Skeletal muscle tissue (tissue), 3 donors: ENCODE measurements at regions not wholly inside any gene's neighbourhood (a gene's known extent, or its start where the extent isn't known, plus 50 kb on each side); places are given as distances from the start of the nearest gene placed in this dataset.

Source experiments
- H3K27ac ChIP-seq: one replicate; pipeline ENCODE4 v1.7.0; 2013; ENCODE audit warnings: mild to moderate bottlenecking, low read depth, low read length, inconsistent platforms
- H3K27me3 ChIP-seq, 3 donors: one replicate each; pipeline ENCODE4 v1.7.0; 2013; ENCODE audit warnings: low read length in 3 of 3; ENCODE audit not compliant: control insufficient read depth in 3 of 3, insufficient read depth in 3 of 3
- H3K36me3 ChIP-seq, 3 donors: one replicate each; pipeline ENCODE4 v1.7.0; 2013; ENCODE audit warnings: low read length in 3 of 3; ENCODE audit not compliant: control insufficient read depth in 3 of 3, insufficient read depth in 3 of 3
- H3K4me1 ChIP-seq, 3 donors: one replicate each; pipeline ENCODE4 v1.7.0; 2013; ENCODE audit warnings: low read length in 3 of 3, mild to moderate bottlenecking in 3 of 3; ENCODE audit not compliant: control insufficient read depth in 3 of 3, insufficient read depth in 3 of 3
- H3K4me3 ChIP-seq, 3 donors: one replicate each; pipeline ENCODE4 v1.7.0; 2013; ENCODE audit warnings: low read length in 3 of 3
- H3K9ac ChIP-seq, 3 donors: one replicate each; pipeline ENCODE4 v1.7.0; 2013; ENCODE audit warnings: low read length in 3 of 3, mild to moderate bottlenecking in 3 of 3, moderate library complexity in 2 of 3, low read depth in 1 of 3
- H3K9me3 ChIP-seq, 3 donors: one replicate each; pipeline ENCODE4 v1.7.0; 2013; ENCODE audit warnings: low read length in 3 of 3; ENCODE audit not compliant: control insufficient read depth in 3 of 3
- donor health status: Osteomylitis.

DNA sequence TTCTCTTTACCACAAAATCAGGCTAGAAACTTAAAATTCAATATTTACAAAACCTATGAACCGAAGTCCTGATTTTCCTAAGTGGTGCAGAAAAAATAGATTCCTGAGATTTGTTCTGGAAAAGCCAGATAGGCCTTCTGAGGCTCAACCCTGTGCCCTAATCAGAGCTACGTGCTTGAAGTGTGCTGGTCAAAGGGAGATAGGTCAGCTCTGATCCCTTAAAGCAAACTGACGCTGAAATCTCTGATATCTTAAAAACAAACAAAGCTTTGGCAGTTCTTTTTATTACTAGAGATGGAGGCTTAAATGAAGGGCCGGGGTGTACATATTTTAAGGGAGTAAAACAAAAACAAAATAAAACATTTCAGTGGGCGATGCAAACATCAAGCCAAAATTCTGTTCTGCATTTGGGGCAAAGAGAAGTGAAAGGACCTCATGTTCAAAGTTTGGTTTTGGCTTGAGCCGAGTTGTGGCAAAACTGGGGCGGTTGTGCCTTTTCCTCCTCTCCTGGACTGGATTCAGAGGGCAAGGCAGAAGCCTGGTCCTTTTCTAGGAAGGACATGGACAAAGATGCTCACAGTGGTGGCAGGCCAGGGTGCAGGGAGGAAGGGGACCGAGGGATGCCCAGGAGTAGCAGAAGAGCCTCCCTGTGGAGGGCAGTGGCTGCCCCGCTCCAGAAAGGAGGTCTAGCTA lies 295.0 kb downstream of the CDCA7 start:
- H3K36me3 ChIP-seq = no peaks in the 10 kb centered on the region
- no peak overlapping the region for H3K4me3 ChIP-seq
- H3K4me1 ChIP-seq = no peaks in the 10 kb centered on the region
- H3K9me3 ChIP-seq = no peaks in the 10 kb centered on the region
- no peak overlapping the region for H3K27ac ChIP-seq
- no peak overlapping the region for H3K9ac ChIP-seq
- H3K27me3 ChIP-seq = no peaks in the 10 kb centered on the region

DNA sequence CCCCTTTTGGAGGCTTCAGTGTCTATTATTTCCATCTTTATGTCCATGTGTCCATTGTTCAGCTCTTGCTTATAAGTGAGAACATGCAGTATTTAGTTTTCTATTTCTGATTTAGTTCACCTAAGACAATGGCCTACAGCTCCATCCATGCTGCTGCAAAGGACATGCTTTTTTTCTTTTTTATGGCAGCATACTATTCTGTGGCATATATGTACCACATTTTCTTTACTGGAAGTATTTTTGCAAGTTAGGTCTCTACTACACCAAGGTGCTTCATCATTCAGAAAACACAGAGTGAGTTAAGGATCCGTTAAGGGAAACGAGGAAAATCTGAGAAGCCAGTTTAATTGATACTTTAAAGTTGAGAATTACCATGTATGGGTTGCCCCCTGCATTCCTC lies 297.2 kb downstream of the CDCA7 start:
- Histone ChIP-seq H3K9ac (no peak overlapping the region), H3K9me3 (no peaks in the 10 kb centered on the region), H3K36me3 (no peaks in the 10 kb centered on the region), H3K27ac (no peak overlapping the region), H3K27me3 (no peaks in the 10 kb centered on the region), H3K4me1 (no peaks in the 10 kb centered on the region), H3K4me3 (no peak overlapping the region)

GRCh38 chr2:173652311-173652710 lies 297.6 kb downstream of the CDCA7 start:
- Histone ChIP-seq H3K27ac (no peak overlapping the region), H3K36me3 (no peaks in the 10 kb centered on the region), H3K4me1 (no peaks in the 10 kb centered on the region), H3K27me3 (no peaks in the 10 kb centered on the region), H3K9me3 (no peaks in the 10 kb centered on the region), H3K9ac (no peak overlapping the region), H3K4me3 (no peak overlapping the region)

DNA sequence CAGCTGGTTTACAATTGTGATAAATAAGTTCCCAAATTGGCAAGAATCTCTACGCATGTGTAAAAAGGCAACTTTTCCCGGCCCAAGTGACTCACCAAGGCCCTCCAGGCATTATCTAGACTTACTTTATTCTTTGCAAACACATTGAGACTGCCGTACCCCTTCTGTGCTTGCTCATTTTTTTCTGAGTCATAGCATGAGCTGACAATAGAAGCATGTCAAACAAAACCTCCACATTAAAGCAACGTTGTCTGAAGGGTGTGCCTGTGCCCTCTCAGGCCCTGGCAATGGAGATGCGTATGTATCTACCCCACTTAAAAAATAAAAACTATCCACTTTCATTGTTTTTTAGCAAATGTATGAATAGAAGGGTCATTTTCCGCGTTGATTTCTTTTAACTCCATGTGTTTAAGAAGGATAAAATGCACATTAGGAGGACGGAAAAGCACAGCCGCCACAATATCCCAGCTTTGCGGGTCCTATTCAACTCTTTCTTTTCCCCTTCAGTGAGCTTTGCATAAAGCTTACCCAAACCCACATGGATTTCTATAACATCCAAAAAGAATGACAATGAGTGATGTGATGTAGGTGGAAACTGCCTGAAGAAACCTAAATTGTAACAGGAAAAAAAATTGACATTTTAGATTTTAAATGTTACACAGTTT lies 298.2 kb downstream of the CDCA7 start:
- Histone ChIP-seq H3K36me3 (no peaks in the 10 kb centered on the region), H3K4me1 (no peaks in the 10 kb centered on the region), H3K4me3 (no peak overlapping the region), H3K27ac (no peak overlapping the region), H3K9me3 (no peaks in the 10 kb centered on the region), H3K9ac (no peak overlapping the region), H3K27me3 (no peaks in the 10 kb centered on the region)

- H3K27me3 ChIP-seq = no peaks in the 10 kb centered on the region
- no peak overlapping the region for H3K27ac ChIP-seq
- no peak overlapping the region for H3K4me3 ChIP-seq
- no peaks in the 10 kb centered on the region for H3K36me3 ChIP-seq
- H3K4me1 ChIP-seq = no peaks in the 10 kb centered on the region
- no peak overlapping the region for H3K9ac ChIP-seq
- H3K9me3 ChIP-seq = no peaks in the 10 kb centered on the region
Measured at GRCh38 chr2:173653432-173653805, 298.7 kb downstream of the CDCA7 start.

- no peaks in the 10 kb centered on the region for H3K36me3 ChIP-seq
- no peak overlapping the region for H3K27ac ChIP-seq
- no peaks in the 10 kb centered on the region for H3K9me3 ChIP-seq
- no peaks in the 10 kb centered on the region for H3K27me3 ChIP-seq
- no peak overlapping the region for H3K4me3 ChIP-seq
- no peak overlapping the region for H3K9ac ChIP-seq
- no peaks in the 10 kb centered on the region for H3K4me1 ChIP-seq
Measured at GRCh38 chr2:173654161-173654895, 299.7 kb downstream of the CDCA7 start.

- Histone ChIP-seq H3K9ac (no peak overlapping the region), H3K4me1 (no peaks in the 10 kb centered on the region)
Measured at GRCh38 chr2:173654896-173655265, 300.2 kb downstream of the CDCA7 start.

GRCh38 chr2:173656086-173656485 lies 301.4 kb downstream of the CDCA7 start:
- Histone ChIP-seq H3K36me3 (no peaks in the 10 kb centered on the region), H3K4me3 (no peak overlapping the region), H3K27ac (no peak overlapping the region), H3K4me1 (no peaks in the 10 kb centered on the region), H3K27me3 (no peaks in the 10 kb centered on the region), H3K9me3 (no peaks in the 10 kb centered on the region), H3K9ac (no peak overlapping the region)

More at GRCh38 chr2:173654896-173655265, 300.2 kb downstream of the CDCA7 start:
- Histone ChIP-seq H3K27me3 (no peaks in the 10 kb centered on the region), H3K4me3 (no peak overlapping the region), H3K36me3 (no peaks in the 10 kb centered on the region), H3K9me3 (no peaks in the 10 kb centered on the region), H3K27ac (no peak overlapping the region)

DNA sequence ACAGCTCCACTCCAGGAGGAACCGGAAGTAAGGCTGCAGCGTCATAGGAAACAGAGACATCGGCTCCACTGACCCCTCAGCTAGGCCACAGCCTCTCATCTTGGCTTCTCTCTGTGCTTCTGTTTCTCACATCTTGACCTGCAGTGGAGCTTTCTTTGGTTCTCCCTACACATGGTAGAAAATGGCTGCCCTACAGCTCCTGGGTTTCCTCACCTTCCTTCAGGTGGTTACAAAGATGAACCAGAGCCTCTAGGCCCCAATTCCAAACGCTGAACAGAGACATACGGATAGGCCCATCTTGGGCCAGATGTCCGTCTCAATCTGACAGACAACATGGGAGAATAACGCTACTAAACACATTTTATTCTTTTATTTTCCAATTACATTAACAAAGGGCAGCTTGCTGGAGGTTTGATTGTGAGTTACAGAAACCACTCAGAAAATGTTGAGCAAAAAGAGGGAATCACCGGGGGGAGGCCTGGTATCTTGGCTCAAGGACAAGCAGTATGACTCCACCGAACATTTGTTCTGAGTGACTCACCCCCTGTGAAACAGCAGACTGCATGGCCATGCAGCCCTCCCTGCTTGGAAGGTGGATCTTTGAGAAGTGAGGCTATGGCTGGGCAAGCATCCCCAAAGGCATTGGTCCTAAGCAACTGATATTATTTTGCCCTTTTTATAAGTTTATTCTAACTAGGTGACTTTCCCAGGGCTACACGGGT lies 303.5 kb downstream of the CDCA7 start:
- Histone ChIP-seq H3K4me1 (no peaks in the 10 kb centered on the region), H3K27me3 (no peaks in the 10 kb centered on the region), H3K27ac (no peak overlapping the region), H3K4me3 (no peak overlapping the region), H3K36me3 (no peaks in the 10 kb centered on the region), H3K9me3 (no peaks in the 10 kb centered on the region), H3K9ac (no peak overlapping the region)

GRCh38 chr2:173658946-173659371 lies 304.3 kb downstream of the CDCA7 start:
- Histone ChIP-seq H3K4me1 (no peaks in the 10 kb centered on the region), H3K27me3 (no peaks in the 10 kb centered on the region), H3K36me3 (no peaks in the 10 kb centered on the region), H3K9me3 (no peaks in the 10 kb centered on the region), H3K4me3 (no peak overlapping the region), H3K9ac (no peak overlapping the region), H3K27ac (no peak overlapping the region)
